GM12872 (cell line): ENCODE measurements at regions not wholly inside any gene's neighbourhood (a gene's known extent, or its start where the extent isn't known, plus 50 kb on each side); places are given as distances from the start of the nearest gene placed in this dataset.

Experiments
- TF ChIP-seq, protein P1 (sequence below): IDR thresholded peaks from 3 replicates; pipeline ENCODE4 v1.5.1; 2011; ENCODE audit warnings: low read depth, mild to moderate bottlenecking, low read length, moderate library complexity; ENCODE audit not compliant: insufficient read depth

DNA sequence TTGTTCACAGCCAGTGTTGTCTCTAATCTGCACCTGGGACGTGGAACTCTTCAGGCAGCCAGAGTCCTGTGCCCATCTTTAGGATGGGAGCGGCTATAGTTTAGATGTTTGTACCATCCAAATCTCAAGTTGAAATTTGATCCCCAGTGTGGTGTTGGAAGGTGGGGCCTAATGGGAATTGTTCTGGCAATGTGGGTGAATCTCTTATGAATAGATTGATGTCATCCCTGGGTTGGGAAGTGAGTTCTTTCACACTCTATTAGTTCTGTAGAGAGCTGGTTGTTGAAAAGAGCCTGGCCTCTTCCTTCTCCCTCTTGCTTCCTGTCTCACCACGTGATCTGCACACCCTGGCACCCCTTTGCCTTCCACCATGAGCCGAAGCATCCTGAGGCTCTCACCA, 300.9 kb downstream of the TXNL1 start:
- TF ChIP-seq, protein P1, sequence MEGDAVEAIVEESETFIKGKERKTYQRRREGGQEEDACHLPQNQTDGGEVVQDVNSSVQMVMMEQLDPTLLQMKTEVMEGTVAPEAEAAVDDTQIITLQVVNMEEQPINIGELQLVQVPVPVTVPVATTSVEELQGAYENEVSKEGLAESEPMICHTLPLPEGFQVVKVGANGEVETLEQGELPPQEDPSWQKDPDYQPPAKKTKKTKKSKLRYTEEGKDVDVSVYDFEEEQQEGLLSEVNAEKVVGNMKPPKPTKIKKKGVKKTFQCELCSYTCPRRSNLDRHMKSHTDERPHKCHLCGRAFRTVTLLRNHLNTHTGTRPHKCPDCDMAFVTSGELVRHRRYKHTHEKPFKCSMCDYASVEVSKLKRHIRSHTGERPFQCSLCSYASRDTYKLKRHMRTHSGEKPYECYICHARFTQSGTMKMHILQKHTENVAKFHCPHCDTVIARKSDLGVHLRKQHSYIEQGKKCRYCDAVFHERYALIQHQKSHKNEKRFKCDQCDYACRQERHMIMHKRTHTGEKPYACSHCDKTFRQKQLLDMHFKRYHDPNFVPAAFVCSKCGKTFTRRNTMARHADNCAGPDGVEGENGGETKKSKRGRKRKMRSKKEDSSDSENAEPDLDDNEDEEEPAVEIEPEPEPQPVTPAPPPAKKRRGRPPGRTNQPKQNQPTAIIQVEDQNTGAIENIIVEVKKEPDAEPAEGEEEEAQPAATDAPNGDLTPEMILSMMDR: no peak

DNA sequence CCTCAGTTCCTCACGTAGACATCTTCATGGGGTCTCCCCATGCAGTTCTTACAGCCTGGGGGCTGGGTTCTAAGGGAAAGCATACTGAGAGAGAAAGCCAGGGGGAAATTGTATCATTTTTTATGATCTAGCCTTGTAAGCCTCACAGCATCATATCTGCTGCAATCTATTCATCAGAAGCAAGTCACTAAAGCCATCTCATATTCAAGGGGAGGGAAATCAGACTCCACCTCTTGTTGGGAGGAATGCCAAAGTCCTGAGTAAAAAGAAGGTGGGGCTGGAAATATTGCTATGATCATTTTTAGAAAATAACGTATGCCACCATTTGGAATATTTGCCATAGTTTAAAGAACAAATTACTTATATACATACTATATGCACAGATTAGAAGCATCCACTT, 304.6 kb downstream of the TXNL1 start:
- TF ChIP-seq, protein P1: no peak

DNA sequence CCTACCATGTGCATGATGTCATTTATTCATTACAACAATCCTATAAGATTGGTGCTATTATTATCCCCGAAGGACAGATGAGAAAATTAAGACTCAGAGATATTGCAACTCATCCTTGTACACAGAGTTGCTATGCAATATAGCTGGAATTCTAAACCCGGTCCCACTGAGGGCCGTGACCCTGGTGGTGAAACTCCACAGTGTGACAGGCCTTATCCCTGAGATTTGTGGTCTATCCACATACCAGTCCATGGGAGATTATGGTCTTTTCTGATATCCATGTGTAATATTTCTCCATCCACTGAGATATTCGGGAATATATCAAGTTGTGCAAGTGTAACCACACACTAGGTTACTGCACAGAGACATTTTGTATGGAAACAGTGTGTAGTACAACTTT, 305.2 kb downstream of the TXNL1 start:
- TF ChIP-seq, protein P1: no peak

DNA sequence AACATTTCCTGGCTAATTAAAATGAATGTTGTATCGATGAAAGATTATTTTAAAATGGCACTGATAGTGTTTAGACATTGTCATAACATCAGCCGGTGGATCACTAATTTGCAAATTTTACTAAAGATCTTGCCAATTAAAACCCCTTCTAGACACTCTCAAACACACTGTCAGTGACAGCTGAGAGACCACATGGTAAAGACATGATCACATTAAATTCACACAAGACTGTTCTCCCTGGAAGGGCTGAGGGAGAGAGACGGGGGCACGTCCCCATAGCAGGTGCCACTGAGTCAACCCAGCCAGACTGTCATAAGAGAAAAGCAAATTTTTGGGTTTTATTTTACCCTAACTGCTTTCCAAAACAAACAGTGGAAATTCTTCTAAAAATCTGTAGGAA, 306.0 kb downstream of the TXNL1 start:
- TF ChIP-seq, protein P1: no peak

DNA sequence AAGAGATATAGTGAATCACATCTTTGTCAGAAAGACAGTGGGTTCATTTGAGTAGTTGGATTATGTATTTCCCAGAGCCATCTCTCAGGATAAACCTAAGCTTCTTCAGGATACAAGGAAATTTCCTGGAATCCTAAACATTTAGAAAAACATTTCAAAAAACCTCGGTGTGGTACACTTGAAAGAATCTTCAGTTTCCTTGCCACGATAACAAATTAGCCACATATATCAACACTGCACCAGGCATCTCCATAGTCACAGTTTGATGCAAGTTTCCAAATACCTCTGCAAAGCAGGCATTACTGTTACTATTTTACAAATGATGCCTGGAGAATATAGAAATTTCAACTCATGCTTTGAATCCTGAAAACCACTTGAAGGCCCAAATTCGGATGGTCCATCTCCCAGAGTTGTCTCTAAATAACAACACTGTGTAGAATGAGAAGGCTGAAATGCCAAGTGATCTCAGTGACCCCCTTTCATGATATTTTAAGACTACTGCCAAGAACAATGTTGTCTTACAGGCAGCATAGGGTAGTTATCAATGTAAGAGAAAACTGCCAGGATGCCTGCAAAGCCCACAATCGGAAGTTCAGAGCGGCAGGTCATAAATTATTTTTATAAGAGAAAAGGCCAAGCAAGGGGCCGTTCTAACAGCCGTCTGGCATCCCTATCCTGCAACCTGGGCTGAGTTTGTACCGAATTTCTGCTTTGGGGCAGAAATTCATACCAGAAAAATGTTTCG, 307.9 kb downstream of the TXNL1 start:
- TF ChIP-seq, protein P1: no peak

DNA sequence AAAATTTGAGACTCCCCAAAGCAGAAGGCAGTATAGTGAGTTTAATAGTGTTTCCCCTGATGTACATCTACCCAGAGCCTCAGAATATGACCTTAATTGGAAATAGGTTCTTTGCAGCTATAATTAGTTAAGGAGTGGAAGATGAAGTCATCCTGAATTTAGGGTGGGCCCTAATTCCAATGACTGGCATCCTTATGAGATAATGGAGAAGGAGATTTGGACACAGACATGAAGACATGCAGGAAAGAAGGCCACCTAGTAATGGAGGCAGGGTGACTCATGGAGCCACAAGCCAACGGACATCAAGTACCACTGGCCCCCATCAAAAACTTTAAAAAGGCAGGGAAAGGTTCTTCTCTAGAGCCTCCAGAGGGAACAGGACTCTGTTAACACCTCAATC, 308.9 kb downstream of the TXNL1 start:
- TF ChIP-seq, protein P1: no peak

DNA sequence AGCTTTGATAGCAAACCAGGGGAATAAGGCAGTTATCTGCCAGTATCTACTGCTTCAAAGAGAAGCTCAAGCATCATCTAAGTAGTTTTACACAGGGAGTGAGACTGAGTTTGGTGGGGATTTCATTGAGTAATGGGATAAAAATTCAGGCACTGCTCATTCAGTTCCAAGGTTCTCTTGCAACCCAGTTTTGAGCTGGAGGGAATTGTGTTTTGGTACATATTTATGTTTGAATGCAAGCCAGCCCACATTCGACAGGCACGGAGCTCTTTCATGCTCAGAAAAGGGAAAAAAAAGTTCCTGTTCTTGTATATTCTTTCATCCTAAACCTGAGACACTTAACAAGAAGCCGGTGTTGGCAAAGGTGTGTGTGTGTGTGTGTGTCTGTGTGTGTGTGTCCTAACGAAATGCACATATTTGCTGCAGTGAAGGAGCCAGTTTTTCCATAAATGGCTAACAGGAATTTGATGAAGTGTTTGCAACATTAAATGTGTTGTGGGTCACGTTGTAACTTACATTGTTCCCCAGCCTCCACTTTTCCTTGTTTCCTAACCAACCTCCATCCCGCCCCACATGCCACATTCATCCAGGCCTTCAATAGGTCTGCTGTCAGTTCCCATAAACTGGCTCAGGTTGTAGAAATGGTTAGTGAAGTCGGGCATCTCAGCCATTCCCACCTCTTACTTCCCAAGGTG, 311.1 kb downstream of the TXNL1 start:
- TF ChIP-seq, protein P1: no peak
